ENCODE measurements at regions not wholly inside any gene's neighbourhood (a gene's known extent, or its start where the extent isn't known, plus 50 kb on each side); places are given as distances from the start of the nearest gene placed in this dataset.
A peak's percentile ranks its signal among the peaks of the same experiment; 100 is the strongest.
"Not testable (repeated sequence)": the region's sequence is repeated elsewhere in the genome, so short reads cannot be mapped to it uniquely, and the experiment has no call there.

DNA sequence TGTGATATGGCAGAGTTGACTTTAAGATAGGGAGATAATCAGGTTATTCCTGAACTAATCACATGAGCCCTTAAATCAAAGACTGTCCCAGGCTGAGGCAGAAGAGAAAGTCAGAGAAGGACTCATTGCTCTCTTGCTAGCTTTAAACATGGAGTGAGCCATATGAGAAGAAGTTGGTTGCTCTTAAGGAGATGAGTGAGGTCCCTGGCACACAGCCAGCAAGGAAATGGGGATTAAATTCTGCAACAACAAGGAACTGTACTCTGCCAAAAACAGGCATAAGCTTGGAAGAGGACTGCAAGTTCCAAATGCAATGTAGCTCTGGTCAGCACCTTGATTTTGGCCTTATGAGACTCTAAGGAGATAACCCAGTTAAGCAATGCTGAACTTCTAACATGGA lies 457.0 kb downstream of the PLOD2 start:
- intact Hi-C loops (cut with micrococcal nuclease; ENCODE audit: unreplicated experiment): no loop called here
- no TSS peak for BruUV-seq (replicated peaks)
- Histone ChIP-seq H3K9me3 (ENCODE audit: low read depth, low read length, poor library complexity, severe bottlenecking) (no peaks in the 10 kb centered on the region), H3K27ac (ENCODE audit: low read depth, low read length, poor library complexity, severe bottlenecking) (no peak overlapping the region), H3K4me3 (ENCODE audit: low read depth, low read length, poor library complexity, severe bottlenecking) (no peak overlapping the region), H3K27me3 (replicated peaks; ENCODE audit: insufficient read depth, low read depth, low read length, poor library complexity) (no peaks in the 10 kb centered on the region), H3K4me1 (ENCODE audit: insufficient read depth, low read length, poor library complexity, severe bottlenecking) (peaks cover 36% of the 10 kb centered on the region), H3K36me3 (ENCODE audit: insufficient read depth, low read length, poor library complexity, severe bottlenecking) (no peaks in the 10 kb centered on the region)
- ChIA-PET POLR2A (ENCODE audit: low non-redundant PET) (no interaction called here), CTCF (no interaction called here)
- no peak for TF ChIP-seq EZH2 (IDR thresholded peaks at IDR 0.05; ENCODE audit: borderline replicate concordance, low read depth, low read length, poor library complexity, severe bottlenecking)
- TF ChIP-seq, protein P1, sequence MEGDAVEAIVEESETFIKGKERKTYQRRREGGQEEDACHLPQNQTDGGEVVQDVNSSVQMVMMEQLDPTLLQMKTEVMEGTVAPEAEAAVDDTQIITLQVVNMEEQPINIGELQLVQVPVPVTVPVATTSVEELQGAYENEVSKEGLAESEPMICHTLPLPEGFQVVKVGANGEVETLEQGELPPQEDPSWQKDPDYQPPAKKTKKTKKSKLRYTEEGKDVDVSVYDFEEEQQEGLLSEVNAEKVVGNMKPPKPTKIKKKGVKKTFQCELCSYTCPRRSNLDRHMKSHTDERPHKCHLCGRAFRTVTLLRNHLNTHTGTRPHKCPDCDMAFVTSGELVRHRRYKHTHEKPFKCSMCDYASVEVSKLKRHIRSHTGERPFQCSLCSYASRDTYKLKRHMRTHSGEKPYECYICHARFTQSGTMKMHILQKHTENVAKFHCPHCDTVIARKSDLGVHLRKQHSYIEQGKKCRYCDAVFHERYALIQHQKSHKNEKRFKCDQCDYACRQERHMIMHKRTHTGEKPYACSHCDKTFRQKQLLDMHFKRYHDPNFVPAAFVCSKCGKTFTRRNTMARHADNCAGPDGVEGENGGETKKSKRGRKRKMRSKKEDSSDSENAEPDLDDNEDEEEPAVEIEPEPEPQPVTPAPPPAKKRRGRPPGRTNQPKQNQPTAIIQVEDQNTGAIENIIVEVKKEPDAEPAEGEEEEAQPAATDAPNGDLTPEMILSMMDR (conservative IDR thresholded peaks at IDR 0.05; ENCODE audit: low read depth, low read length): no peak
- DNase-seq (ENCODE audit: low spot score): peak; percentile 92

DNA sequence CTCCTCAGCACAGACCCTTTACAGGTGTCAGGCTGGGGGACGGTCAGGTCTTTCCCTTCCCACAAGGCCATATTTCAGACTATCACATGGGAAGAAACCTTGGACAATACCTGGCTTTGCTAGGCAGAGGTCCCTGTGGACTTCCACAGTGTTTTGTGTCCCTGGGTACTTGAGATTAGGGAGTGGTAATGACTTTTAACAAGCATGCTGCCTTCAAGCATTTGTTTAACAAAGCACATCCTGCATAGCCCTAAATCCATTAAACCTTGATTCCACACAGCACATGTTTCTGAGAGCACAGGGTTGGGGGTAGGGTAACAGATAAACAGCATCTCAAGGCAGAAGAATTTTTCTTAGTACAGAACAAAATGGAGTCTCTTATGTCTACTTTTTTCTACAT lies 451.2 kb downstream of the PLOD2 start:
- DNase-seq (ENCODE audit: low spot score); H3K4me3 ChIP-seq (ENCODE audit: low read depth, low read length, poor library complexity, severe bottlenecking); POLR2A ChIA-PET (ENCODE audit: low non-redundant PET); H3K27me3 ChIP-seq (replicated peaks; ENCODE audit: insufficient read depth, low read depth, low read length, poor library complexity); BruUV-seq (replicated peaks); H3K27ac ChIP-seq (ENCODE audit: low read depth, low read length, poor library complexity, severe bottlenecking); intact Hi-C loops (cut with micrococcal nuclease; ENCODE audit: unreplicated experiment); H3K9me3 ChIP-seq (ENCODE audit: low read depth, low read length, poor library complexity, severe bottlenecking); H3K36me3 ChIP-seq (ENCODE audit: insufficient read depth, low read length, poor library complexity, severe bottlenecking); CTCF ChIA-PET: not testable (repeated sequence)
- H3K4me1 ChIP-seq (ENCODE audit: insufficient read depth, low read length, poor library complexity, severe bottlenecking): peaks cover 21% of the 10 kb centered on the region

DNA sequence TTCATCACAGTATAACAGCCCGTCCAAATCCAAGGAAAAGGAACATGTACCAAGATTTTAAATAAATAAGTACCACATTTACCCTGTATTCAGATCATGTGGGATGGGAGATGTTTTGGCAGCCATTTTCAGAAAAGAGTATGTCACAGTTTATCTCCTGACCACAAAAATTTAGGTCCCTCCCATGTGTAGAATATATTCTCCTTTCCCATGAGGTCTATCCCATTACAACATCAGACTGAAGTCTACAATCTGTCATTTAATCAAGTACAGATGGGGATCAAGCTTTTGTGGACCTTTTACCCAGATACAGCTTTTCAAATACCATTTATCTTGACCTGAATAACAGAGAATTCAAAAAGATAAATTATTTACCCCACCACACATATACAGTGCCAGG lies 444.5 kb downstream of the PLOD2 start:
- POLR2A ChIA-PET (ENCODE audit: low non-redundant PET): no interaction called here
- H3K4me1 ChIP-seq (ENCODE audit: insufficient read depth, low read length, poor library complexity, severe bottlenecking): peaks cover 4% of the 10 kb centered on the region
- CTCF ChIA-PET: no interaction called here

DNA sequence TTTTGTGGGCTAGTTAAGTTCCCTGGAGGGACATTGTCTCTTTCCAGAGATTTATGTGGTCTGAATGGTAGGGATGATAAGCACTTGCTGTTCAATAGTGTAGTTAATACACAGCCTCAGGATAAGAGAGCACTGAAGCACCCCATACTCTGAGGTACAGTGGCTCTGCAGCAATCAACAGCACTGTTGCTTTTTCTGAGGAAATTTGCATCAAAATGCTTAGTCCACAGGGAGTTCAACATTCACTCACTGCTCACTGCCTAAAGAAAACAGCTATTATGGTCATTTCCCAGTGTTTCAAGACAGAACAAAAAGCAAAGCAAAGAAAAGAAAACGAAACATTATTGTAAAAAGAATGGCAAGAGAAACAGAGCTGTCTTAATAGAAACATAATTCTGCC lies 441.9 kb downstream of the PLOD2 start:
- Histone ChIP-seq H3K9me3 (ENCODE audit: low read depth, low read length, poor library complexity, severe bottlenecking) (no peaks in the 10 kb centered on the region), H3K36me3 (ENCODE audit: insufficient read depth, low read length, poor library complexity, severe bottlenecking) (no peaks in the 10 kb centered on the region), H3K27ac (ENCODE audit: low read depth, low read length, poor library complexity, severe bottlenecking) (no peak overlapping the region), H3K4me3 (ENCODE audit: low read depth, low read length, poor library complexity, severe bottlenecking) (no peak overlapping the region), H3K27me3 (replicated peaks; ENCODE audit: insufficient read depth, low read depth, low read length, poor library complexity) (no peaks in the 10 kb centered on the region), H3K4me1 (ENCODE audit: insufficient read depth, low read length, poor library complexity, severe bottlenecking) (peaks cover 4% of the 10 kb centered on the region)
- intact Hi-C loops (cut with micrococcal nuclease; ENCODE audit: unreplicated experiment): no loop called here
- ChIA-PET POLR2A (ENCODE audit: low non-redundant PET) (no interaction called here), CTCF (no interaction called here)
- BruUV-seq (replicated peaks): no TSS peak
- TF ChIP-seq, protein P1 (conservative IDR thresholded peaks at IDR 0.05; ENCODE audit: low read depth, low read length): no peak
- TF ChIP-seq EZH2 (IDR thresholded peaks at IDR 0.05; ENCODE audit: borderline replicate concordance, low read depth, low read length, poor library complexity, severe bottlenecking): no peak
- DNase-seq (ENCODE audit: low spot score): peak; percentile 39

More for the DNA sequence above, 444.5 kb downstream of the PLOD2 start:
- TF ChIP-seq, protein P1 (conservative IDR thresholded peaks at IDR 0.05; ENCODE audit: low read depth, low read length): no peak
- no peak for TF ChIP-seq EZH2 (IDR thresholded peaks at IDR 0.05; ENCODE audit: borderline replicate concordance, low read depth, low read length, poor library complexity, severe bottlenecking)
- Histone ChIP-seq H3K36me3 (ENCODE audit: insufficient read depth, low read length, poor library complexity, severe bottlenecking) (no peaks in the 10 kb centered on the region), H3K9me3 (ENCODE audit: low read depth, low read length, poor library complexity, severe bottlenecking) (no peaks in the 10 kb centered on the region), H3K4me3 (ENCODE audit: low read depth, low read length, poor library complexity, severe bottlenecking) (no peak overlapping the region), H3K27me3 (replicated peaks; ENCODE audit: insufficient read depth, low read depth, low read length, poor library complexity) (no peaks in the 10 kb centered on the region), H3K27ac (ENCODE audit: low read depth, low read length, poor library complexity, severe bottlenecking) (no peak overlapping the region)
- DNase-seq (ENCODE audit: low spot score): no peak
- BruUV-seq (replicated peaks): no TSS peak
- intact Hi-C loops (cut with micrococcal nuclease; ENCODE audit: unreplicated experiment): no loop called here

All from A673 (cell line).